Neural progenitor cell (in vitro differentiated cells): ENCODE measurements at regions not wholly inside any gene's neighbourhood (a gene's known extent, or its start where the extent isn't known, plus 50 kb on each side); places are given as distances from the start of the nearest gene placed in this dataset.
A peak's percentile ranks its signal among the peaks of the same experiment; 100 is the strongest.

Experiments
- DNase-seq: peaks from one replicate; pipeline ENCODE4 v3.0.0-alpha.2; 2016; ENCODE audit warnings: low spot score
- H2AFZ ChIP-seq: fragments of 200-600 bp; sonication (generic); replicated peaks from 2 replicates; pipeline ENCODE4 v1.6.1; 2016; ENCODE audit warnings: antibody characterized with exemption
- H3F3A ChIP-seq: fragments of 200-600 bp; sonication (generic); 2 replicates; pipeline ENCODE4 v1.6.1; 2016; ENCODE audit warnings: antibody characterized with exemption, low read depth
- H3K27ac ChIP-seq: fragments of 200-600 bp; sonication (generic); 2 replicates; pipeline ENCODE4 v1.5.1; 2016; ENCODE audit warnings: mild to moderate bottlenecking
- H3K27me3 ChIP-seq: fragments of 200-600 bp; sonication (generic); 2 replicates; pipeline ENCODE4 v1.6.1; 2016; ENCODE audit warnings: mild to moderate bottlenecking, moderate library complexity
- H3K36me3 ChIP-seq: fragments of 200-600 bp; sonication (generic); 2 replicates; pipeline ENCODE4 v1.5.1; 2016
- H3K4me1 ChIP-seq: fragments of 200-600 bp; sonication (generic); 2 replicates; pipeline ENCODE4 v1.6.1; 2016; ENCODE audit warnings: mixed run types
- H3K4me2 ChIP-seq: fragments of 200-600 bp; sonication (generic); 2 replicates; pipeline ENCODE4 v1.6.1; 2016
- H3K4me3 ChIP-seq: fragments of 200-600 bp; sonication (generic); 2 replicates; pipeline ENCODE4 v1.5.1; 2016
- H3K79me2 ChIP-seq: fragments of 200-600 bp; sonication (generic); 2 replicates; pipeline ENCODE4 v1.6.1; 2016; ENCODE audit warnings: low read depth
- H3K9ac ChIP-seq: fragments of 200-600 bp; sonication (generic); 2 replicates; pipeline ENCODE4 v1.6.1; 2016
- H3K9me3 ChIP-seq: fragments of 200-600 bp; sonication (generic); 2 replicates; pipeline ENCODE4 v1.5.1; 2016; ENCODE audit warnings: low read depth
- H4K20me1 ChIP-seq: fragments of 200-600 bp; sonication (generic); 2 replicates; pipeline ENCODE4 v1.6.1; 2016; ENCODE audit warnings: low read depth
- H3K27ac Mint-ChIP-seq: 3 replicates; pipeline ENCODE4 v1.8.0; 2021; ENCODE audit warnings: mixed read lengths
- H3K27me3 Mint-ChIP-seq: 2 replicates; pipeline ENCODE4 v1.8.0; 2022; ENCODE audit warnings: low read depth, mild to moderate bottlenecking, inconsistent platforms, moderate library complexity, mixed read lengths; ENCODE audit not compliant: insufficient read depth
- H3K36me3 Mint-ChIP-seq: 3 replicates; pipeline ENCODE4 v1.8.0; 2021; ENCODE audit warnings: mixed read lengths
- H3K4me1 Mint-ChIP-seq: 3 replicates; pipeline ENCODE4 v1.8.0; 2021; ENCODE audit warnings: mixed read lengths
- H3K4me3 Mint-ChIP-seq: 3 replicates; pipeline ENCODE4 v1.8.0; 2021; ENCODE audit warnings: mild to moderate bottlenecking, moderate library complexity, mixed read lengths
- H3K9me3 Mint-ChIP-seq: 3 replicates; pipeline ENCODE4 v1.8.0; 2020; ENCODE audit warnings: mixed read lengths
- EZH2 ChIP-seq: fragments of 200-600 bp; sonication (generic); IDR thresholded peaks from 2 replicates; pipeline ENCODE4 v1.6.1; 2017; ENCODE audit warnings: antibody characterized with exemption, mild to moderate bottlenecking, moderate library complexity
- EZH2phosphoT487 ChIP-seq: fragments of 200-600 bp; sonication (generic); IDR thresholded peaks from 2 replicates; pipeline ENCODE4 v1.6.1; 2017; ENCODE audit warnings: antibody characterized with exemption
- TF ChIP-seq, protein P1 (sequence below): fragments of 200-600 bp; sonication (generic); IDR thresholded peaks from 2 replicates; pipeline ENCODE4 v1.5.1; 2017; ENCODE audit warnings: antibody characterized with exemption, mild to moderate bottlenecking

DNA sequence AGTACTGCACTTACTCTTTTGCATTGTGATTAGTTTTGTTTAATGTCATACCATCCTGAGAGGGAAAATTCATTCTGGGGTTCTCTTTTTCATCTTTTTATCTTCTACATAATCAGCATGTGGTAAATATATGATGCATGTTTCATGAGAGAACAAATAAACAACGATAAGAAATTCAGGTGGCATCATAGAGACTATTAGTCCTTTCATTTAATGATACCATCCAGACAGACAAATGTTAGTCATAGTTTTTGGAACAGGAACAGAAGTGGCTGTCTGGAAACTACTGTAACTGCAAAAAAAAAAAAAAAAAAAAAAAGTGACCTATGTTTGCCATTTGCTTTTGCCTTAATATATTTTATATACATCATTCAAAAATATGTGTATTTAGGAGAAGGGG, 761.0 kb downstream of the EPHA4 start:
- Mint-ChIP-seq H3K4me1 (no peaks in the 10 kb centered on the region), H3K4me3 (no peak overlapping the region), H3K27ac (no peak overlapping the region), H3K27me3 (peaks cover 3% of the 10 kb centered on the region), H3K36me3 (no peaks in the 10 kb centered on the region), H3K9me3 (peaks cover 3% of the 10 kb centered on the region)
- DNase-seq = no peak
- no peaks in the 10 kb centered on the region for H3K27me3 ChIP-seq
- no peak overlapping the region for H3K4me2 ChIP-seq
- TF ChIP-seq EZH2phosphoT487 = no peak
- TF ChIP-seq, protein P1, sequence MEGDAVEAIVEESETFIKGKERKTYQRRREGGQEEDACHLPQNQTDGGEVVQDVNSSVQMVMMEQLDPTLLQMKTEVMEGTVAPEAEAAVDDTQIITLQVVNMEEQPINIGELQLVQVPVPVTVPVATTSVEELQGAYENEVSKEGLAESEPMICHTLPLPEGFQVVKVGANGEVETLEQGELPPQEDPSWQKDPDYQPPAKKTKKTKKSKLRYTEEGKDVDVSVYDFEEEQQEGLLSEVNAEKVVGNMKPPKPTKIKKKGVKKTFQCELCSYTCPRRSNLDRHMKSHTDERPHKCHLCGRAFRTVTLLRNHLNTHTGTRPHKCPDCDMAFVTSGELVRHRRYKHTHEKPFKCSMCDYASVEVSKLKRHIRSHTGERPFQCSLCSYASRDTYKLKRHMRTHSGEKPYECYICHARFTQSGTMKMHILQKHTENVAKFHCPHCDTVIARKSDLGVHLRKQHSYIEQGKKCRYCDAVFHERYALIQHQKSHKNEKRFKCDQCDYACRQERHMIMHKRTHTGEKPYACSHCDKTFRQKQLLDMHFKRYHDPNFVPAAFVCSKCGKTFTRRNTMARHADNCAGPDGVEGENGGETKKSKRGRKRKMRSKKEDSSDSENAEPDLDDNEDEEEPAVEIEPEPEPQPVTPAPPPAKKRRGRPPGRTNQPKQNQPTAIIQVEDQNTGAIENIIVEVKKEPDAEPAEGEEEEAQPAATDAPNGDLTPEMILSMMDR = no peak
- no peak for TF ChIP-seq EZH2
- no peak overlapping the region for H3K9ac ChIP-seq
- H4K20me1 ChIP-seq = no peaks in the 10 kb centered on the region
- peak overlapping the region; percentile 77 for H2AFZ ChIP-seq
- H3K79me2 ChIP-seq = no peaks in the 10 kb centered on the region
- no peak overlapping the region for H3K4me3 ChIP-seq
- no peaks in the 10 kb centered on the region for H3K9me3 ChIP-seq
- H3K36me3 ChIP-seq = no peaks in the 10 kb centered on the region
- no peaks in the 10 kb centered on the region for H3F3A ChIP-seq
- H3K4me1 ChIP-seq = no peaks in the 10 kb centered on the region
- H3K27ac ChIP-seq = no peak overlapping the region

DNA sequence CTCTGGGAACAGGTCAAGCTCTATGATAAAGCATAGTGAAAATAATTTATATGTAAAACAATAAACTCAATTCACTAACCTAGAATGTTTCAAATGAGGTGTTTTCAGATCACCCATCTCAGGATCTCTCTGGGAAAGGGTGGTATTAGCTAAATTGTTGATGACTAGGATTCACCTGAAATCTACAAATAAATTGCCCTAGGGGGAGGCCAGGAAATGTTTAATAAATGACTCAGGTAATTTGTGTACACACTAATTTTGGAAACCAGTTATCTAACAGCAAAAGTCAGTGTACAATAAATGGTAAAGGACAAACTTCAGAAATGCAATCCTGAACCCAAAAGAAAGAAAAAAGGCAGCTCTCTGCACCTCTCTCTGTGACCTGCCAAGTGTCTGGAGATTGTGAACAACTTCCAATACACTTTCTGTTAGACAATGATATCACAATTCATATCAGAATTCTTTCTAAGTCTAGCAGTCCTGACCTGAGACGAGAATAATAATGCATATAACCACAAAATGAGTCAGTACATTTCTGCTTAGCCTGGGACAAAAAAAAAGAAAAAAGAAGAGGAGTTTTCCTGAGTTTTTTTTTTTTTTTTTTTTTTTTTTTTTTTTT, 760.0 kb downstream of the EPHA4 start:
- no peak overlapping the region for H3K27ac ChIP-seq
- no peaks in the 10 kb centered on the region for H3K36me3 ChIP-seq
- TF ChIP-seq, protein P1 = no peak
- TF ChIP-seq EZH2phosphoT487 (no peak), EZH2 (no peak)
- H3K4me1 ChIP-seq = no peaks in the 10 kb centered on the region
- H3K4me3 ChIP-seq = no peak overlapping the region
- H2AFZ ChIP-seq = no peak overlapping the region
- H3K79me2 ChIP-seq = no peaks in the 10 kb centered on the region
- H3K36me3 Mint-ChIP-seq = no peaks in the 10 kb centered on the region
- H4K20me1 ChIP-seq = no peaks in the 10 kb centered on the region
- H3K27me3 Mint-ChIP-seq = peaks cover 3% of the 10 kb centered on the region
- H3K9ac ChIP-seq = no peak overlapping the region
- H3F3A ChIP-seq = no peaks in the 10 kb centered on the region
- H3K9me3 Mint-ChIP-seq = peaks cover 6% of the 10 kb centered on the region
- H3K27me3 ChIP-seq = no peaks in the 10 kb centered on the region
- no peak for DNase-seq
- no peaks in the 10 kb centered on the region for H3K4me1 Mint-ChIP-seq
- H3K4me2 ChIP-seq = no peak overlapping the region
- H3K4me3 Mint-ChIP-seq = no peak overlapping the region
- no peaks in the 10 kb centered on the region for H3K9me3 ChIP-seq
- no peak overlapping the region for H3K27ac Mint-ChIP-seq

DNA sequence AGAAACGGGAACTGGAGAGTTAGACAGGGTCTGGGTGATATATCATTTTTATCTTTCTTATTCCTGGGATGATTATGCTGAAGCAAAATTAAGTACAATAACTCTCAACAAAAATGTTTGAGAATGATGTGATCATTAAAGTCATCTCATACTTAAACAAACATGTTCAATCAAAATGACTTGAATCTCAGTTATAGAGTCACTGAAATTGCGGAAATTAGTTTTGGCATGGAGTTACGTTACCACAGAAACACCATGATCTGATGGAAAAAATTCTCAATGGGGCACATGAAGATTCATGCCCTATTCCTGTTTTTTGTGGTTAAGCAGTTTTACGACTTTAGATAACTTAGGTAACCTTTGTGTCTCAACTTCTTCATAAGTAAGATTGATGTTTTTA, 757.7 kb downstream of the EPHA4 start:
- Histone ChIP-seq H4K20me1 (no peaks in the 10 kb centered on the region), H3K9me3 (no peaks in the 10 kb centered on the region), H3K79me2 (no peaks in the 10 kb centered on the region), H2AFZ (no peak overlapping the region), H3K36me3 (no peaks in the 10 kb centered on the region), H3K4me2 (no peak overlapping the region), H3K4me3 (no peak overlapping the region), H3K4me1 (no peaks in the 10 kb centered on the region), H3K27ac (no peak overlapping the region), H3K9ac (no peak overlapping the region), H3K27me3 (no peaks in the 10 kb centered on the region), H3F3A (no peaks in the 10 kb centered on the region)
- H3K4me3 Mint-ChIP-seq = no peak overlapping the region
- H3K9me3 Mint-ChIP-seq = peaks cover 12% of the 10 kb centered on the region
- H3K27ac Mint-ChIP-seq = no peak overlapping the region
- peaks cover 3% of the 10 kb centered on the region for H3K27me3 Mint-ChIP-seq
- H3K4me1 Mint-ChIP-seq = no peaks in the 10 kb centered on the region
- H3K36me3 Mint-ChIP-seq = peaks cover 2% of the 10 kb centered on the region
- DNase-seq = no peak
- TF ChIP-seq EZH2 (no peak), EZH2phosphoT487 (no peak)
- TF ChIP-seq, protein P1 = no peak
